ENCODE measurements at regions not wholly inside any gene's neighbourhood (a gene's known extent, or its start where the extent isn't known, plus 50 kb on each side); places are given as distances from the start of the nearest gene placed in this dataset.

- no peak for ATAC-seq
- H3K27me3 ChIP-seq = no peaks in the 10 kb centered on the region
- no peak for TF ChIP-seq CTCF (IDR thresholded peaks at IDR 0.05)
- no peak for TF ChIP-seq POLR2A (IDR thresholded peaks at IDR 0.05)
These were observed 641.3 kb downstream of the TRAM1L1 start for GRCh38 chr4:116444117-116444516.

GRCh38 chr4:116438981-116439729, 646.2 kb downstream of the TRAM1L1 start:
- Histone ChIP-seq H3K27ac (no peak overlapping the region), H3K4me1 (no peaks in the 10 kb centered on the region), H3K4me3 (no peak overlapping the region), H3K9me3 (no peaks in the 10 kb centered on the region), H3K36me3 (replicated peaks in 1 of 2; ENCODE audit: insufficient read depth in 1 of 2, low read depth in 2 of 2) (no peaks in the 10 kb centered on the region), H3K27me3 (no peaks in the 10 kb centered on the region)
- WGBS, 2 donors = 74 to 77% methylated on average over 1 of the region's 1 CpG
- intact Hi-C loops (cut with DNase I) = no loop called here
- ATAC-seq (no peak), DNase-seq (no peak)
- no peak for TF ChIP-seq CTCF (IDR thresholded peaks at IDR 0.05)
- no peak for TF ChIP-seq POLR2A (IDR thresholded peaks at IDR 0.05)

More at GRCh38 chr4:116444117-116444516, 641.3 kb downstream of the TRAM1L1 start:
- Histone ChIP-seq H3K9me3 (no peaks in the 10 kb centered on the region), H3K4me1 (no peaks in the 10 kb centered on the region), H3K36me3 (replicated peaks in 1 of 2; ENCODE audit: insufficient read depth in 1 of 2, low read depth in 2 of 2) (no peaks in the 10 kb centered on the region), H3K27ac (no peak overlapping the region), H3K4me3 (no peak overlapping the region)
- no peak for DNase-seq
- intact Hi-C loops (cut with DNase I) = no loop called here

GRCh38 chr4:116438417-116438816, 647.0 kb downstream of the TRAM1L1 start:
- DNase-seq (no peak), ATAC-seq (no peak)
- Histone ChIP-seq H3K36me3 (replicated peaks in 1 of 2; ENCODE audit: insufficient read depth in 1 of 2, low read depth in 2 of 2) (no peaks in the 10 kb centered on the region), H3K9me3 (no peaks in the 10 kb centered on the region), H3K27ac (no peak overlapping the region), H3K4me1 (no peaks in the 10 kb centered on the region), H3K27me3 (no peaks in the 10 kb centered on the region), H3K4me3 (no peak overlapping the region)
- TF ChIP-seq CTCF (IDR thresholded peaks at IDR 0.05) (no peak), POLR2A (IDR thresholded peaks at IDR 0.05) (no peak)
- intact Hi-C loops (cut with DNase I) = no loop called here
- WGBS, 2 donors = 18 to 24% methylated on average over 2 of the region's 2 CpGs

- Histone ChIP-seq H3K27ac (no peak overlapping the region), H3K9me3 (peaks cover 0 to 5% (median 0%) of the 10 kb centered on the region in 3 donors), H3K27me3 (no peaks in the 10 kb centered on the region), H3K36me3 (replicated peaks in 1 of 2; ENCODE audit: insufficient read depth in 1 of 2, low read depth in 2 of 2) (no peaks in the 10 kb centered on the region), H3K4me3 (no peak overlapping the region), H3K4me1 (no peaks in the 10 kb centered on the region)
- 52 to 96% methylated on average over 1 of the region's 1 CpG for WGBS, 2 donors
- ATAC-seq = no peak
- intact Hi-C loops (cut with DNase I) = no loop called here
- DNase-seq = no peak
- TF ChIP-seq POLR2A (IDR thresholded peaks at IDR 0.05) = no peak
- no peak for TF ChIP-seq CTCF (IDR thresholded peaks at IDR 0.05)
These were observed 657.7 kb downstream of the TRAM1L1 start for GRCh38 chr4:116427666-116428065.

- ATAC-seq (no peak), DNase-seq (no peak)
- Histone ChIP-seq H3K27ac (no peak overlapping the region), H3K36me3 (replicated peaks in 1 of 2; ENCODE audit: insufficient read depth in 1 of 2, low read depth in 2 of 2) (no peaks in the 10 kb centered on the region), H3K4me1 (no peaks in the 10 kb centered on the region), H3K4me3 (no peak overlapping the region), H3K9me3 (no peaks in the 10 kb centered on the region), H3K27me3 (no peaks in the 10 kb centered on the region)
- TF ChIP-seq CTCF (IDR thresholded peaks at IDR 0.05) (no peak), POLR2A (IDR thresholded peaks at IDR 0.05) (no peak)
- intact Hi-C loops (cut with DNase I) = no loop called here
- WGBS, 2 donors = 56 to 58% methylated on average over 2 of the region's 2 CpGs
These were observed 672.2 kb downstream of the TRAM1L1 start for GRCh38 chr4:116413222-116413621.
